Central memory CD8-positive, alpha-beta T cell (primary cell): ENCODE measurements at regions not wholly inside any gene's neighbourhood (a gene's known extent, or its start where the extent isn't known, plus 50 kb on each side); places are given as distances from the start of the nearest gene placed in this dataset.
A peak's percentile ranks its signal among the peaks of the same experiment; 100 is the strongest.

Experiments
- ATAC-seq: fragments of 150-1000 bp; cut with Tn5 transposase; replicated peaks from 2 replicates; pipeline ENCODE4 v1.10.0; 2022; ENCODE audit warnings: mild to moderate bottlenecking, moderate FRiP score, moderate number of reproducible peaks; ENCODE audit not compliant: poor library complexity, severe bottlenecking; ENCODE audit errors: extremely low read depth
- DNase-seq, 2 donors: peaks; one replicate each; pipeline ENCODE4 v3.0.0; 2021; ENCODE audit warnings: low spot score in 2 of 2
- H3K27ac Mint-ChIP-seq: one replicate; pipeline ENCODE4 v1.8.0; 2022; ENCODE audit warnings: low read depth, mild to moderate bottlenecking, moderate library complexity, mixed read lengths
- H3K27me3 Mint-ChIP-seq: one replicate; pipeline ENCODE4 v1.8.0; 2022; ENCODE audit warnings: mixed read lengths
- H3K36me3 Mint-ChIP-seq: one replicate; pipeline ENCODE4 v1.8.0; 2022; ENCODE audit warnings: mild to moderate bottlenecking, moderate library complexity, mixed read lengths; ENCODE audit not compliant: insufficient read depth
- H3K4me1 Mint-ChIP-seq: one replicate; pipeline ENCODE4 v1.8.0; 2022; ENCODE audit warnings: mixed read lengths
- H3K4me3 Mint-ChIP-seq: one replicate; pipeline ENCODE4 v1.8.0; 2022; ENCODE audit warnings: mild to moderate bottlenecking, moderate library complexity, mixed read lengths
- H3K9me3 Mint-ChIP-seq: one replicate; pipeline ENCODE4 v1.8.0; 2022; ENCODE audit warnings: mixed read lengths

GRCh38 chr10:130817674-130818073 is 493.8 kb downstream of the TCERG1L start:
- Mint-ChIP-seq H3K27me3 (no peaks in the 10 kb centered on the region), H3K27ac (no peak overlapping the region), H3K9me3 (peaks cover 6% of the 10 kb centered on the region), H3K36me3 (no peaks in the 10 kb centered on the region), H3K4me1 (no peaks in the 10 kb centered on the region), H3K4me3 (no peak overlapping the region)
- ATAC-seq (no peak), DNase-seq (no peak)

DNA sequence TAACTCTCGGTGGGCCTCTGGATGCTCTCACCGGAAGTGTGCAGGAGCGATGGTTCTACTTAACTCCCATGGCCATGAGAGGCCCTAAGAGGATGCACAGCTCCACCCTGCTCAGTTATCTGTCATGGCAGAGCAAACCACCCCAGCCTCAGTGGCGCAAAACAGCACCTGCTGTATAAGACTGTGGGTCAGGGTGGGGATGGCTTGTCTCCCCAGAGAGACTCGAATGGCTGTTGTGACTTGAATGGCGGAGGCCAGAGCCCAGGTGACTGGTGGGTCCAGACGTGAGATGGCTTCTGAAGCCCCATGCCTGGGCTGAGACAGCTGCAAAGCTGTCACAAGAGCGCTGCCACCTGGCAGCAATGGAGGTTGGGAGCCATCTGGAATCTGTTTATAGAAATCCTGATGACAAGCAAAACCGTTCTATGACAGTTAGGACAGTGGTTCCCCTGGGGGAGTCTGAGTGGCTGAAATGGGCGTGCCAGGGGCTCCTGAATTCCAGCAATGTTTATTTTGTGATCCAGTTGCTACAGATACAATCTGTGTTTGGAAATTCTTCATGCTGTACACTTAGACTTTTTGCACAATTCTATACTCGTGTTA is 490.5 kb downstream of the TCERG1L start:
- H3K27ac Mint-ChIP-seq, result no peak overlapping the region
- H3K4me1 Mint-ChIP-seq, result no peaks in the 10 kb centered on the region
- H3K4me3 Mint-ChIP-seq, result no peak overlapping the region
- H3K9me3 Mint-ChIP-seq, result peaks cover 14% of the 10 kb centered on the region
- H3K36me3 Mint-ChIP-seq, result no peaks in the 10 kb centered on the region
- no peak for DNase-seq
- no peaks in the 10 kb centered on the region for H3K27me3 Mint-ChIP-seq
- no peak for ATAC-seq

GRCh38 chr10:130824230-130825014 is 487.1 kb downstream of the TCERG1L start:
- no peak for DNase-seq
- no peaks in the 10 kb centered on the region for H3K4me1 Mint-ChIP-seq

DNA sequence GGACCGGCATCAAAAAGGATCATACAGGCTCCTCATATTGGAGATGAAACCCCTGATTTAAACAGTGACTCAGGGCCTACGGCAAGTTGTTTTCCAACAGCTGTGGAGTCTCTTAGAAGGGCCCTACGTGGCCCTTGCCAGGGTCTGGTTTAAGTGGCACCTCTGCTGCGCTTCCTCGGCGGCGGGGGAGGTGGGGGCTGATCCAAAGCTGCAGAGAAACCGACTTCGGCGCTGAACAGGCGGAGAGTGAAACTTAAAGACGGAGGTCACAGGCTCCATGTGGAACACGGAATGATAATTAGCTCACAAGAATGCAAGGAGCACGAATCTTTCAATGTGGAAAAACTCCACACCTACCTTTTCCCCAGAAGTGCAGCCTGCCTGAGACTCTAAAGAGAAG is 477.9 kb downstream of the TCERG1L start:
- Mint-ChIP-seq H3K9me3 (no peaks in the 10 kb centered on the region), H3K27me3 (no peaks in the 10 kb centered on the region), H3K27ac (no peak overlapping the region), H3K4me1 (no peaks in the 10 kb centered on the region), H3K4me3 (no peak overlapping the region), H3K36me3 (no peaks in the 10 kb centered on the region)
- ATAC-seq (no peak), DNase-seq (no peak)

More at GRCh38 chr10:130824230-130825014, 487.1 kb downstream of the TCERG1L start:
- Mint-ChIP-seq H3K27ac (no peak overlapping the region), H3K36me3 (no peaks in the 10 kb centered on the region), H3K9me3 (peaks cover 8% of the 10 kb centered on the region), H3K4me3 (no peak overlapping the region), H3K27me3 (no peaks in the 10 kb centered on the region)
- no peak for ATAC-seq

- no peaks in the 10 kb centered on the region for H3K9me3 Mint-ChIP-seq
- ATAC-seq, result no peak
- no peak overlapping the region for H3K27ac Mint-ChIP-seq
- H3K36me3 Mint-ChIP-seq, result no peaks in the 10 kb centered on the region
- no peaks in the 10 kb centered on the region for H3K4me1 Mint-ChIP-seq
- H3K4me3 Mint-ChIP-seq, result no peak overlapping the region
- DNase-seq, result no peak
- H3K27me3 Mint-ChIP-seq, result no peaks in the 10 kb centered on the region
Measured at GRCh38 chr10:130834170-130834569, 477.4 kb downstream of the TCERG1L start.

GRCh38 chr10:130834573-130834972 is 476.9 kb downstream of the TCERG1L start:
- H3K36me3 Mint-ChIP-seq, result no peaks in the 10 kb centered on the region
- no peaks in the 10 kb centered on the region for H3K9me3 Mint-ChIP-seq
- no peak for DNase-seq
- no peak for ATAC-seq
- H3K27me3 Mint-ChIP-seq, result no peaks in the 10 kb centered on the region
- no peaks in the 10 kb centered on the region for H3K4me1 Mint-ChIP-seq
- H3K27ac Mint-ChIP-seq, result no peak overlapping the region
- no peak overlapping the region for H3K4me3 Mint-ChIP-seq

GRCh38 chr10:130835068-130835467 is 476.5 kb downstream of the TCERG1L start:
- ATAC-seq (no peak), DNase-seq (no peak)
- Mint-ChIP-seq H3K27me3 (no peaks in the 10 kb centered on the region), H3K4me3 (no peak overlapping the region), H3K4me1 (no peaks in the 10 kb centered on the region), H3K9me3 (no peaks in the 10 kb centered on the region), H3K36me3 (no peaks in the 10 kb centered on the region), H3K27ac (peak overlapping the region; percentile 44)

GRCh38 chr10:130836344-130836743 is 475.2 kb downstream of the TCERG1L start:
- DNase-seq, result no peak
- ATAC-seq, result no peak
- peaks cover 7% of the 10 kb centered on the region for H3K9me3 Mint-ChIP-seq
- H3K4me3 Mint-ChIP-seq, result no peak overlapping the region
- H3K27ac Mint-ChIP-seq, result no peak overlapping the region
- no peaks in the 10 kb centered on the region for H3K27me3 Mint-ChIP-seq
- H3K4me1 Mint-ChIP-seq, result no peaks in the 10 kb centered on the region
- no peaks in the 10 kb centered on the region for H3K36me3 Mint-ChIP-seq

DNA sequence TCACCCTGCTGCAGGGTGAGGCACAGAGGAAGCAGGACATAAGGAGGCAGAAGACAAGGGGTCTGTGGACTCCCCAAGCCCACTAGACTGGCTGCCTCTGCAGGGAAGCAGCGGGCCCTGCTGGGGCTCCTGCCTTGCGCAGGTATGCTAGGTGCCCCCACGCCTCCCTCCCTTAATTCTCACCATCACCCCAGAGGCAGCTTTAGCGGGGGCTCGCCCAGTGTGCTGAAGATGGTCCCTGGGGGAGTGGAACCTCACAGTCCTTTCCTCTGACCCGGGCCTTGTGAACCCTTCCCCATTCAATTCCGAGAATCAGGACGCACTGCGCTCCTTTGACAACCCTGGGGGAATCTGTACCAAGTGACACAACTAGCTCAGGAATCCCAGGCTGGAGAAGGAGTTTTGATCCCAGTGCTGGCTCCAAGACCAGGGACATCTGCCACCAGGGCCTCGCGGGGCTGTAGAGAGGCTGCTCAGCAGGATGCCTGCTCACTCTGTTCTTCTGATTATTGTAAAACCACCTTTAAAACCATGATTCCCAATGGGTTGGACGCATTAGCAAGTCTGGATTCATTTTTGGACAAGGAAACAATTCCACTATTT is 468.4 kb downstream of the TCERG1L start:
- H3K4me1 Mint-ChIP-seq, result no peaks in the 10 kb centered on the region
- no peaks in the 10 kb centered on the region for H3K27me3 Mint-ChIP-seq
- peaks cover 12% of the 10 kb centered on the region for H3K9me3 Mint-ChIP-seq
- no peaks in the 10 kb centered on the region for H3K36me3 Mint-ChIP-seq
- no peak overlapping the region for H3K4me3 Mint-ChIP-seq
- DNase-seq, result no peak
- no peak for ATAC-seq
- no peak overlapping the region for H3K27ac Mint-ChIP-seq

DNA sequence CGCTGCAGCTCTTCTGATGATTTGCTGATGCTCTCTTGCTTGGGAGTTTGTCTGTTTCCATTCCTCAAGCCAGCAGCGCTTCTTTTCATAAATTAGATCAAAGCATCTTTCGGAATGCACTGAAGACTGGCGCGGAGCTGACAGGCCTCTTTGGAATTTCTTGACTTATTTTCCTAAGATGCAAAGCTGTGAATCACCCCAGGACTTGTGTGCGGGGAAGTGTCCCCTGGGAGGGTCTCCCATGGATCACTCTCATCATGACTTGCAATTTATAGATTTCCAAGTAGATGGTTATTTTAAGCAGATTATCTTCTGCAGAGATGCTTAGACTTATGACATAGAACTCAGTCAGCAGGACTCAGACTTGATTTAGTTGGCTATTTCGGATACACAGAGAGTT is 467.2 kb downstream of the TCERG1L start:
- Mint-ChIP-seq H3K27me3 (no peaks in the 10 kb centered on the region), H3K4me3 (no peak overlapping the region), H3K9me3 (peaks cover 12% of the 10 kb centered on the region), H3K27ac (no peak overlapping the region), H3K36me3 (no peaks in the 10 kb centered on the region), H3K4me1 (no peaks in the 10 kb centered on the region)
- ATAC-seq (no peak), DNase-seq (no peak)

- H3K27ac Mint-ChIP-seq, result no peak overlapping the region
- no peak for ATAC-seq
Measured at GRCh38 chr10:130847170-130847569, 464.4 kb downstream of the TCERG1L start.

GRCh38 chr10:130848855-130849254 is 462.7 kb downstream of the TCERG1L start:
- Mint-ChIP-seq H3K9me3 (peaks cover 27% of the 10 kb centered on the region), H3K27ac (no peak overlapping the region), H3K4me1 (no peaks in the 10 kb centered on the region), H3K4me3 (no peak overlapping the region), H3K36me3 (no peaks in the 10 kb centered on the region), H3K27me3 (no peaks in the 10 kb centered on the region)
- ATAC-seq, result no peak
- no peak for DNase-seq

More at GRCh38 chr10:130847170-130847569, 464.4 kb downstream of the TCERG1L start:
- H3K4me1 Mint-ChIP-seq, result no peaks in the 10 kb centered on the region
- H3K36me3 Mint-ChIP-seq, result no peaks in the 10 kb centered on the region
- no peak overlapping the region for H3K4me3 Mint-ChIP-seq
- H3K27me3 Mint-ChIP-seq, result no peaks in the 10 kb centered on the region
- H3K9me3 Mint-ChIP-seq, result peaks cover 17% of the 10 kb centered on the region
- no peak for DNase-seq

GRCh38 chr10:130854151-130854550 is 457.4 kb downstream of the TCERG1L start:
- Mint-ChIP-seq H3K36me3 (no peaks in the 10 kb centered on the region), H3K9me3 (peaks cover 42% of the 10 kb centered on the region), H3K4me1 (no peaks in the 10 kb centered on the region), H3K27ac (no peak overlapping the region), H3K4me3 (no peak overlapping the region), H3K27me3 (no peaks in the 10 kb centered on the region)
- no peak for ATAC-seq
- no peak for DNase-seq
